Hypothalamus (tissue), 51 donors: ENCODE measurements at regions not wholly inside any gene's neighbourhood (a gene's known extent, or its start where the extent isn't known, plus 50 kb on each side); places are given as distances from the start of the nearest gene placed in this dataset.

ENCODE experiments used
- DNase-seq, 51 donors: peaks; one replicate each; lab custom pipeline; 2025; lab: John Stamatoyannopoulos, UW

- DNase-seq: no peak
Measured at GRCh38 chr5:166486348-166486747, 1805.1 kb upstream of the WWC1 start.

- DNase-seq: no peak
Measured at GRCh38 chr5:166488560-166488959, 1802.9 kb upstream of the WWC1 start.

GRCh38 chr5:166493040-166493439 is 1798.4 kb upstream of the WWC1 start:
- DNase-seq: no peak

- no peak for DNase-seq
Measured at GRCh38 chr5:166493612-166494011, 1797.8 kb upstream of the WWC1 start.

GRCh38 chr5:166497496-166498104 is 1793.8 kb upstream of the WWC1 start:
- no peak for DNase-seq

- peak in 1 of 51 donors; percentile 8 for DNase-seq
Measured at GRCh38 chr5:166499447-166500240, 1791.8 kb upstream of the WWC1 start.

- DNase-seq: no peak
Measured at GRCh38 chr5:166503506-166503905, 1787.9 kb upstream of the WWC1 start.

- no peak for DNase-seq
Measured at GRCh38 chr5:166505067-166505466, 1786.4 kb upstream of the WWC1 start.

- DNase-seq: peak in 4 of 51 donors; percentile 1 to 25 (median 3)
Measured at GRCh38 chr5:166505544-166505943, 1785.9 kb upstream of the WWC1 start.

GRCh38 chr5:166507810-166508425 is 1783.5 kb upstream of the WWC1 start:
- no peak for DNase-seq

GRCh38 chr5:166509085-166509484 is 1782.4 kb upstream of the WWC1 start:
- DNase-seq: no peak

- no peak for DNase-seq
Measured at GRCh38 chr5:166517976-166518375, 1773.5 kb upstream of the WWC1 start.

- no peak for DNase-seq
Measured at GRCh38 chr5:166523206-166523605, 1768.2 kb upstream of the WWC1 start.

GRCh38 chr5:166529200-166529599 is 1762.2 kb upstream of the WWC1 start:
- no peak for DNase-seq

- no peak for DNase-seq
Measured at GRCh38 chr5:166532456-166533220, 1758.8 kb upstream of the WWC1 start.

GRCh38 chr5:166535641-166536040 is 1755.8 kb upstream of the WWC1 start:
- no peak for DNase-seq

- DNase-seq: no peak
Measured at GRCh38 chr5:166540156-166540555, 1751.3 kb upstream of the WWC1 start.

- DNase-seq: peak in 15 of 51 donors; percentile 1 to 66 (median 19)
Measured at GRCh38 chr5:166551384-166551783, 1740.1 kb upstream of the WWC1 start.

GRCh38 chr5:166553778-166554177 is 1737.7 kb upstream of the WWC1 start:
- no peak for DNase-seq

- no peak for DNase-seq
Measured at GRCh38 chr5:166561759-166562158, 1729.7 kb upstream of the WWC1 start.

GRCh38 chr5:166562246-166562645 is 1729.2 kb upstream of the WWC1 start:
- DNase-seq: no peak
